Transverse colon (tissue), 4 donors: ENCODE measurements at regions not wholly inside any gene's neighbourhood (a gene's known extent, or its start where the extent isn't known, plus 50 kb on each side); places are given as distances from the start of the nearest gene placed in this dataset.

Experiments used
- DNase-seq: peaks from one replicate; pipeline ENCODE4 v3.0.0-alpha.2; 2019
- H3K27ac ChIP-seq, 4 donors: fragments of 200-600 bp; sonication (generic); 2 replicates each; pipeline ENCODE4 v1.5.1; 2016 to 2018; ENCODE audit warnings: inconsistent platforms in 4 of 4
- H3K27me3 ChIP-seq: fragments of 200-600 bp; sonication (generic); 2 replicates; pipeline ENCODE4 v1.5.1; 2017; ENCODE audit warnings: inconsistent platforms
- H3K36me3 ChIP-seq, 4 donors: fragments of 200-600 bp; sonication (generic); 2 replicates each; pipeline ENCODE4 v1.5.1; 2017 to 2019; ENCODE audit warnings: inconsistent platforms in 4 of 4
- H3K4me1 ChIP-seq, 4 donors: fragments of 200-600 bp; sonication (generic); 2 replicates each; pipeline ENCODE4 v1.5.1; 2017 to 2020; ENCODE audit warnings: inconsistent platforms in 4 of 4
- H3K4me3 ChIP-seq, 4 donors: fragments of 200-600 bp; sonication (generic); 1 replicate in 1 of 4; 2 replicates in 3 of 4; pipeline versions ENCODE4 v1.5.1 to v1.6.1; 2017 to 2019; ENCODE audit warnings: inconsistent platforms in 4 of 4
- H3K9me3 ChIP-seq, 2 donors: fragments of 200-600 bp; sonication (generic); 2 replicates each; pipeline ENCODE4 v1.5.1; 2017 to 2019; ENCODE audit warnings: inconsistent platforms in 2 of 2
- CTCF ChIP-seq, 5 experiments: fragments of 200-600 bp in 3 of 5; fragments of 450-650 bp in 2 of 5; sonication (generic) in 3 of 5; IDR thresholded peaks; 1 replicate in 2 of 5; 2 replicates in 3 of 5; pipeline ENCODE4 v1.5.1; 2016 to 2017; ENCODE audit warnings: antibody characterized with exemption in 5 of 5, inconsistent platforms in 3 of 5, mild to moderate bottlenecking in 2 of 5, moderate library complexity in 1 of 5
- EP300 ChIP-seq: sonication (generic); formaldehyde crosslinking; IDR thresholded peaks from one replicate; pipeline ENCODE4 v1.6.1; 2017; ENCODE audit warnings: antibody characterized with exemption, low read depth
- POLR2A ChIP-seq: fragments of 450-650 bp; IDR thresholded peaks from one replicate; pipeline ENCODE4 v1.6.1; 2016; ENCODE audit warnings: antibody characterized with exemption, mild to moderate bottlenecking, moderate library complexity
- POLR2AphosphoS5 ChIP-seq, 3 donors: sonication (generic); formaldehyde crosslinking; IDR thresholded peaks; one replicate each; pipeline ENCODE4 v1.6.1; 2016; ENCODE audit warnings: antibody characterized with exemption in 3 of 3
- WGBS, 2 donors: methylation state at CpG; one replicate each; pipeline ENCODE4 v1.1.5; 2018; ENCODE audit warnings: low coverage in 1 of 2; 5-methylcytosine and 5-hydroxymethylcytosine counted together
- in situ Hi-C, 4 donors: fragments of 200-750 bp; cut with MboI; loops; one replicate each; pipeline versions ENCODE4 v1.15.0 to v1.15.1; 2017; ENCODE audit warnings: low sequenced_read_pairs in 3 of 4, low pct_ligation_motif_present in 1 of 4, low pct_unique_long_range_greater_than_20kb in 1 of 4
- intact Hi-C: fragments of 100-400 bp; cut with DNase I; formaldehyde crosslinking; loops from one replicate; pipeline ENCODE4 v1.15.1; 2023; ENCODE audit warnings: low total_unique reads

- no peaks in the 10 kb centered on the region for H3K36me3 ChIP-seq
- no peaks in the 10 kb centered on the region for H3K4me1 ChIP-seq
- WGBS, 2 donors = 94% methylated on average over 2 of the region's 2 CpGs; no CpG with 5 or more reads in 1 of the 2 donors
- no peaks in the 10 kb centered on the region for H3K9me3 ChIP-seq
- DNase-seq = no peak
- in situ Hi-C loops (loop anchor here in 2 of 4 donors (25.0 kb wide), 1 partner anchor 778 kb away; the partner anchor contains the start of genes KLHDC10 (in 2 of the 2) and ZC3HC1 (in 2 of the 2)), intact Hi-C loops (no loop called here)
- no peaks in the 10 kb centered on the region for H3K27me3 ChIP-seq
- no peak overlapping the region for H3K4me3 ChIP-seq
- H3K27ac ChIP-seq = no peak overlapping the region
- no peak for TF ChIP-seq POLR2AphosphoS5 (IDR thresholded peaks at IDR 0.05)
Measured at GRCh38 chr7:130840599-130840998, 106.6 kb upstream of the KLF14 start.

GRCh38 chr7:130841416-130841815, 107.4 kb upstream of the KLF14 start:
- no peak overlapping the region for H3K27ac ChIP-seq
- DNase-seq = no peak
- no peaks in the 10 kb centered on the region for H3K27me3 ChIP-seq
- H3K4me1 ChIP-seq = no peaks in the 10 kb centered on the region
- intact Hi-C loops = no loop called here
- TF ChIP-seq POLR2AphosphoS5 (IDR thresholded peaks at IDR 0.05) (no peak), CTCF (IDR thresholded peaks at IDR 0.05) (no peak), POLR2A (no peak), EP300 (no peak)
- in situ Hi-C loops = loop anchor here in 2 of 4 donors (25.0 kb wide), 1 partner anchor 779 kb away; the partner anchor contains the start of genes KLHDC10 (in 2 of the 2) and ZC3HC1 (in 2 of the 2)
- H3K36me3 ChIP-seq = no peaks in the 10 kb centered on the region
- no peak overlapping the region for H3K4me3 ChIP-seq
- H3K9me3 ChIP-seq = no peaks in the 10 kb centered on the region
- 68 to 70% methylated on average over 6 to 7 of the region's 7 CpGs for WGBS, 2 donors

GRCh38 chr7:130843703-130844102, 109.7 kb upstream of the KLF14 start:
- 96 to 97% methylated on average over 5 to 11 of the region's 11 CpGs for WGBS, 2 donors
- no peaks in the 10 kb centered on the region for H3K36me3 ChIP-seq
- TF ChIP-seq EP300 = no peak
- no peak for TF ChIP-seq CTCF (IDR thresholded peaks at IDR 0.05)
- TF ChIP-seq POLR2AphosphoS5 (IDR thresholded peaks at IDR 0.05) = no peak
- no peak for TF ChIP-seq POLR2A
- in situ Hi-C loops = loop anchor here in 2 of 4 donors (25.0 kb wide), 1 partner anchor 781 kb away; the partner anchor contains the start of genes KLHDC10 (in 2 of the 2) and ZC3HC1 (in 2 of the 2)
- no peaks in the 10 kb centered on the region for H3K9me3 ChIP-seq
- no peak overlapping the region for H3K4me3 ChIP-seq
- H3K27ac ChIP-seq = no peak overlapping the region
- H3K27me3 ChIP-seq = no peaks in the 10 kb centered on the region
- H3K4me1 ChIP-seq = no peaks in the 10 kb centered on the region
- intact Hi-C loops = no loop called here
- DNase-seq = no peak

- TF ChIP-seq EP300 (no peak), POLR2AphosphoS5 (IDR thresholded peaks at IDR 0.05) (no peak), POLR2A (no peak), CTCF (IDR thresholded peaks at IDR 0.05) (no peak)
- Histone ChIP-seq H3K27me3 (no peaks in the 10 kb centered on the region), H3K4me1 (no peaks in the 10 kb centered on the region), H3K27ac (no peak overlapping the region), H3K4me3 (no peak overlapping the region), H3K36me3 (no peaks in the 10 kb centered on the region), H3K9me3 (no peaks in the 10 kb centered on the region)
- 81 to 83% methylated on average over 2 to 11 of the region's 11 CpGs for WGBS, 2 donors
- no peak for DNase-seq
- intact Hi-C loops = no loop called here
- in situ Hi-C loops = loop anchor here in 2 of 4 donors (25.0 kb wide), 1 partner anchor 783 kb away; the partner anchor contains the start of genes KLHDC10 (in 2 of the 2) and ZC3HC1 (in 2 of the 2)
Measured at GRCh38 chr7:130844811-130845580, 111.0 kb upstream of the KLF14 start.
